AG09309 (cell line): ENCODE measurements at regions not wholly inside any gene's neighbourhood (a gene's known extent, or its start where the extent isn't known, plus 50 kb on each side); places are given as distances from the start of the nearest gene placed in this dataset.
"Not testable (repeated sequence)": the region's sequence is repeated elsewhere in the genome, so short reads cannot be mapped to it uniquely, and the experiment has no call there.

Source experiments
- DNase-seq: peaks from one replicate; pipeline ENCODE4 v3.0.0-alpha.2; 2010; ENCODE audit warnings: low read depth
- H3K4me3 ChIP-seq: 2 replicates; pipeline ENCODE4 v1.5.1; 2011; ENCODE audit warnings: mild to moderate bottlenecking, low read depth, low read length, moderate library complexity; ENCODE audit not compliant: control insufficient read depth
- TF ChIP-seq, protein P1 (sequence below): IDR thresholded peaks from 2 replicates; pipeline ENCODE4 v1.5.1; 2011; ENCODE audit warnings: mild to moderate bottlenecking, low read depth, low read length, inconsistent platforms; ENCODE audit not compliant: insufficient read depth, control insufficient read depth; ENCODE audit errors: missing control alignments

DNA sequence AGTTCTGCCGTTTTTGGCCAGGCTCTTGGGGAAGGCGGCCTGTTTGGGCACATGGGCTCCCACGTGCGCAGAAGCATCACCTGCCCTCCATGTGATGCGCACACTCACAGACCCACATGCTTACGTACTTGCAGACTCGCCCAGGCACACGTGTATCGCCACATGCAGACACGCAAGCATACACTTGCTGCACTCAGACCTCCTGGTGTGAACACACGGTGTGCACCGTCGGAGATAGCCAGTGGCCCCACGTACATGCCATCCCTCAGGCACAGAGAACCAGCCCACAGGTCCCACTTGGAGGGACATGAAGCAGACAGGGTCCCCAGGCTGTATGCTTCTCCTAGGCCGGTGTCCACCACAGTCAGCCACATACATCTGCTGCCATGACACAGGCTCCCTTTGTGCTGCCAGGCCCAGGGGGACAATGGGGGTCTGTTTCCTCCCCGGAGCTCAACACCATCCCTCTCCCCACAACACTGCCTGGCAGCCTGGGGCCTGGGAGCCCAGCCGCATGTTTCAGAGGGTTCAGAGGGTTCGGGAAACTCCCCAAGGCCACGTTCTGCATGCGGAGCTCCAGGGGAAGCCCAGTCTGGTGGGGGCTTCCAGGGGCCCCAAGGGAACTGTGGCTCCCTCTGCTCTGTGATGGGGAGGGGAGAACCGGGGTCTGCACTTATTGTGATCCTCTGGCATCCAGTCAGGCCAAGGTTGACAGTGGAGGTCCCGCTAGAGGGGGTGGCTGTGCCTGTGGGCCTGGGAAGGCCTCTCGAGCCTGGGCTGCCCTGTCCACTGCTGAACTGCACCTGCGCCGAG lies 208.1 kb upstream of the HAAO start:
- TF ChIP-seq, protein P1, sequence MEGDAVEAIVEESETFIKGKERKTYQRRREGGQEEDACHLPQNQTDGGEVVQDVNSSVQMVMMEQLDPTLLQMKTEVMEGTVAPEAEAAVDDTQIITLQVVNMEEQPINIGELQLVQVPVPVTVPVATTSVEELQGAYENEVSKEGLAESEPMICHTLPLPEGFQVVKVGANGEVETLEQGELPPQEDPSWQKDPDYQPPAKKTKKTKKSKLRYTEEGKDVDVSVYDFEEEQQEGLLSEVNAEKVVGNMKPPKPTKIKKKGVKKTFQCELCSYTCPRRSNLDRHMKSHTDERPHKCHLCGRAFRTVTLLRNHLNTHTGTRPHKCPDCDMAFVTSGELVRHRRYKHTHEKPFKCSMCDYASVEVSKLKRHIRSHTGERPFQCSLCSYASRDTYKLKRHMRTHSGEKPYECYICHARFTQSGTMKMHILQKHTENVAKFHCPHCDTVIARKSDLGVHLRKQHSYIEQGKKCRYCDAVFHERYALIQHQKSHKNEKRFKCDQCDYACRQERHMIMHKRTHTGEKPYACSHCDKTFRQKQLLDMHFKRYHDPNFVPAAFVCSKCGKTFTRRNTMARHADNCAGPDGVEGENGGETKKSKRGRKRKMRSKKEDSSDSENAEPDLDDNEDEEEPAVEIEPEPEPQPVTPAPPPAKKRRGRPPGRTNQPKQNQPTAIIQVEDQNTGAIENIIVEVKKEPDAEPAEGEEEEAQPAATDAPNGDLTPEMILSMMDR: no peak
- no peak overlapping the region for H3K4me3 ChIP-seq
- DNase-seq: no peak

DNA sequence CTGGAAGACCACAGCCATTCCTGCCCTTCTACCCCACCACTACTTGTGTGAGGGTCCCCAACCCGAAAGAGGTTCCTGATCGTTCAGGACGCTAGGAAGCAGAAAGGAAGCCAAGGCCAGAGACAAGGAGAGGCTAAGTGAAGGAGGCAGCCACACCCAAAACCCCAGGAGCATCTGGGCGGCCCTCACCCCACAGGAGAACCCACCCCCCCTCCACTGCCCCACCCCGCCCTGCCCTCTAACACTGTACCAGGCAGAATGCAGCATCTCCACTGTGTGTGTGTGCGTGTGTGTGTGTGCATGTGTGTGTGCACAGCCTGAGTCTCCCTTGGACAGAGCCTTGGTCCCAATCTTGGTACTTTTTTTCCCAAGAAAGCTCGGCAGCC lies 207.5 kb upstream of the HAAO start:
- TF ChIP-seq, protein P1: no peak
- DNase-seq: no peak
- no peak overlapping the region for H3K4me3 ChIP-seq

DNA sequence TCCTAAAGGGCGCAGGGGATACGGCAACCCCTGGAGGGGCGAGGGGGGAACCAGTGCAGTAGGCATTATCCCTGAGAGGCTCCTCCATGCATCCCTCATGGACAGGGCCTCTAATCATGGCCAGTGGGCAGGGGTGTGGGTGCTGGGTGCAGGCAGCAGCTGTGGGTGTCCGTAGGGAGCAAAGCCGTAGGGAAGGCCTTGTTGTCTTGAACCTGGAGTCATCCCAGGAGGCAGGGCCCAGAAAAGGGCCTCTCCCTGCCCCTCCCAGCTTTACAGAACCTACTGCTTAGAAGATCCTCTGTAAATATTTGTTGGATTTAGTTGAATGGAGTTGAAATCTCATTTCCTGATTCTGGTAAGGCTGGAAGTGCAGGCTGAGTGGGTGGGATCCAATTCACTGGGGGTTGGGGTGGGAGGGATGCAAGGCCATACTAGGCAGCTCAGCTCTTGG lies 207.0 kb upstream of the HAAO start:
- no peak for DNase-seq
- TF ChIP-seq, protein P1: no peak

DNA sequence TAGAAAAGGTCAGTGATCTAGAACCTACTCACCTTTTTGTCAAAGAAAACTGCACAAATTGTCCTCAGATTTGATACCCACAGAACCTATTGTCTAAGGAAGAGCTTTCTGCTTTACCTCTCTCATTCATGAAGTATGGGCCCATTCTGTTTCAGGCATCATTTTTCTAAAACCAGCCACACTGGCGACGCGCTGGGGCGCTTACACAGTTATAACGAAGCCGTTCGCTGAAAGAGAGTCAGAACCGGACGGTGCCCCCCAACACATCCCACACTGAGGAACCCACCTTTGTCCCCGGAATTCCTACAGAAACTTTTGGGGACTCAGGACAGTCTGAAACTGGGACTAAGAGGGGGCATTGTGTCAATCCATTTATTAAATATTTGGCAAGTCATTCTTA lies 206.3 kb upstream of the HAAO start:
- no peak for DNase-seq
- no peak overlapping the region for H3K4me3 ChIP-seq
- TF ChIP-seq, protein P1: no peak

More for the DNA sequence above, 207.0 kb upstream of the HAAO start:
- no peak overlapping the region for H3K4me3 ChIP-seq

DNA sequence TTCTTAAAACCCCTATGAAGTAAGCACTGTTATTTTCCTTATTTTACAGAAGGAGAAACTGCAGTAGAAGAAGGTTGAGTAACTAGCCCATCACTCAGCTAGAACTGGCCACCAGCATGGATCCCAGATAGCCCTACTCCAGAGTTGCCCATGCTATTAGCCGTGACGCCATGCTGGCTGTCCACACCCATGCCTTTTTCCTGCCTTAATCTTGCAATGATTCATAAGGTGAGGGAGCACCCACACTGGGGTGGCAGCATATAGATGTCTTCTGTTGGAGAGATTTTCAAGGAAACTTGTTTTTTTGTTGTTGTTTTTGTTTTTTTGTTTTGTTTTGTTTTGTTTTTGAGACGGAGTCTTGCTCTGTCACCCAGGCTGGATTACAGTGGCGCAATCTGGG lies 204.1 kb upstream of the HAAO start:
- no peak for DNase-seq
- TF ChIP-seq, protein P1: no peak
- no peak overlapping the region for H3K4me3 ChIP-seq

DNA sequence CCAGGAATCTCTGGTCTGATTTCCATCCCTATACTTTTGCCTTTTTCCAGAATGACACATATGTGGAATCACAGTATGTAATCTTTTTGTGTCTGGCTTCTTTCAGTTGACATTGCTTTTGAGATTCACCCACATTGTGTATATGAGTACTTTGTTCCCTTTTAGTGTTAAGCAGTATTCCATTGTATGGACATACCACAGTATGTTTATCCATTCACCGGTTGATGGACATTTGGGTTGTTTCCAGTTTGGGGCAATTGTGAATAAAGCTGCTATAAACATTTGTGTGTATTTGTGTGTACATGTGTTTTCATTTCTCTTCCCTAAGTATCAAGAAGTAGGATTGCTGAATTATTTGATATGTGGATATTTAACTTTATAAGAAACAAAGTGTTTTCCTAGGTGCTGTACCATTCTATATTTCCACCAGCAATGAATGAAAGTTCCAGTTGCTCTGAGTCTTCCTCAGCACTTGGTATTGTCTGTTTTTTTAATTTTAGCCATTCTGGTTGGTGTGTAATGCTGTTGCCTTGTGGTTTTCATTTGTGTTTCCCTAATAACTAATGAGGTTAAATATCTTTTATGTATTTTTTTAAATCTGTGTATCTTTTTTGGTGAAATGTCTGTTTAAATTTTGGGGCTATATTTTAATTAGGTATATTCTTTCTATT lies 203.5 kb upstream of the HAAO start:
- TF ChIP-seq, protein P1: no peak

DNA sequence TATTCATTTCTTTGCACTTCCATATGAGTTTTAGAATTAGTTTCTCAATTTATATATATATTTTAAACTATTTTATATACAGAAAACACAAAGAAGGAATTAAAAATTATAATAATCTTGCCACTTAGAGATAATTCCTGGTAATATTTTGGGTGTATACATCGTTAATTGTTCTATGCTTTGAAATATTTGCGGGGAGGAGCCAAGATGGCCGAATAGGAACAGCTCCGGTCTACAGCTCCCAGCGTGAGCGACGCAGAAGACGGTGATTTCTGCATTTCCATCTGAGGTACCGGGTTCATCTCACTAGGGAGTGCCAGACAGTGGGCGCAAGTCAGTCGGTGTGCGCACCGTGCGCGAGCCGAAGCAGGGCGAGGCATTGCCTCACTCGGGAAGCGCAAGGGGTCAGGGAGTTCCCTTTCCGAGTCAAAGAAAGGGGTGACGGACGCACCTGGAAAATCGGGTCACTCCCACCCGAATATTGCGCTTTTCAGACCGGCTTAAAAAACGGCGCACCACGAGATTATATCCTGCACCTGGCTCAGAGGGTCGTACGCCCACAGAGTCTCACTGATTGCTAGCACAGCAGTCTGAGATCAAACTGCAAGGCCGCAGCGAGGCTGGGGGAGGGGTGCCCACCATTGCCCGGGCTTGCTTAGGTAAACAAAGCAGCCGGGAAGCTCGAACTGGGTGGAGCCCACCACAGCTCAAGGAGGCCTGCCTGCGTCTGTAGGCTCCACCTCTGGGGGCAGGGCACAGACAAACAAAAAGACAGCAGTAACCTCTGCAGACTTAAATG lies 197.1 kb upstream of the HAAO start:
- not testable (repeated sequence) for H3K4me3 ChIP-seq, DNase-seq

More for the DNA sequence above, 203.5 kb upstream of the HAAO start:
- DNase-seq: no peak
- H3K4me3 ChIP-seq: no peak overlapping the region

DNA sequence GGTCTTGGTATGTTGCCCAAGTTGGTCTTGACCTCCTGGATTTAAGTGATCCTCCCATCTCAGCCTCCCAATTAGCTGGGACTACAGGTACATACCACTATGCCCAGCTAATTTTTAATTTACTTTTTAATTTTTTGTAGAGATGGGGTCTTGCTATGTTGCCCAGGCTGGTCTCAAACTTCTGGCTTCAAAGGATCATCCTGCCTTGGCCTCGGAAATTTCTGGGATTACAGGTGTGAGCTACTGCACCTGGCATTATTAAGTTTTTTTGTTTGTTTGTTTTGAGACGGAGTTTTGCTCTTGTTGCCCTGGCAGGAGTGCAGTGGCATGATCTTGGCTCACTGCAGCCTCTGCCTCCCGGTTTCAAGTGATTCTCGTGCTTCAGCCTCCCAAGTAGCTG lies 195.7 kb upstream of the HAAO start:
- not testable (repeated sequence) for DNase-seq, H3K4me3 ChIP-seq
